Esophagus muscularis mucosa (tissue), 4 donors: ENCODE measurements at regions not wholly inside any gene's neighbourhood (a gene's known extent, or its start where the extent isn't known, plus 50 kb on each side); places are given as distances from the start of the nearest gene placed in this dataset.

ENCODE experiments used
- DNase-seq: peaks from one replicate; pipeline ENCODE4 v3.0.0-alpha.2; 2017; ENCODE audit errors: extremely low spot score
- H3K27ac ChIP-seq, 4 donors: fragments of 200-600 bp; sonication (generic); replicated peaks in 1 of 4; 1 replicate in 3 of 4; 2 replicates in 1 of 4; pipeline ENCODE4 v1.5.1; 2016 to 2019; ENCODE audit warnings: mild to moderate bottlenecking in 1 of 4
- H3K27me3 ChIP-seq, 4 donors: fragments of 200-600 bp; sonication (generic); one replicate each; pipeline versions ENCODE4 v1.5.1 to v1.6.0; 2016 to 2019
- H3K36me3 ChIP-seq, 4 donors: fragments of 200-600 bp; sonication (generic); one replicate each; pipeline ENCODE4 v1.5.1; 2016 to 2019
- H3K4me1 ChIP-seq, 4 donors: fragments of 200-600 bp; sonication (generic); one replicate each; pipeline ENCODE4 v1.5.1; 2016 to 2019
- H3K4me3 ChIP-seq, 4 donors: fragments of 200-600 bp; sonication (generic); 1 replicate in 2 of 4; 2 replicates in 2 of 4; pipeline ENCODE4 v1.5.1; 2016 to 2019; ENCODE audit warnings: mild to moderate bottlenecking in 4 of 4, moderate library complexity in 1 of 4
- H3K9me3 ChIP-seq, 4 donors: fragments of 200-600 bp; sonication (generic); 1 replicate in 3 of 4; 2 replicates in 1 of 4; pipeline ENCODE4 v1.5.1; 2016 to 2019
- EP300 ChIP-seq: sonication (generic); formaldehyde crosslinking; IDR thresholded peaks from one replicate; pipeline ENCODE4 v1.6.1; 2017; ENCODE audit warnings: antibody characterized with exemption
- POLR2A ChIP-seq: fragments of 450-650 bp; IDR thresholded peaks from one replicate; pipeline ENCODE4 v1.6.1; 2017; ENCODE audit warnings: antibody characterized with exemption, moderate library complexity, mild to moderate bottlenecking, low read depth
- POLR2AphosphoS5 ChIP-seq, 2 donors: sonication (generic); formaldehyde crosslinking; IDR thresholded peaks; one replicate each; pipeline ENCODE4 v1.6.1; 2017; ENCODE audit warnings: antibody characterized with exemption in 2 of 2
- WGBS: methylation state at CpG from one replicate; pipeline ENCODE4 v1.1.5; 2018; 5-methylcytosine and 5-hydroxymethylcytosine counted together
- intact Hi-C: fragments of 100-400 bp; cut with DNase I; formaldehyde crosslinking; loops from one replicate; pipeline ENCODE4 v1.15.1; 2023
- TF ChIP-seq, protein P1 (sequence below), 3 experiments: fragments of 200-600 bp in 2 of 3; fragments of 450-650 bp in 1 of 3; sonication (generic) in 2 of 3; IDR thresholded peaks; one replicate each; pipeline ENCODE4 v1.5.1; 2017 to 2019; ENCODE audit warnings: antibody characterized with exemption in 3 of 3, mild to moderate bottlenecking in 2 of 3, moderate library complexity in 1 of 3

DNA sequence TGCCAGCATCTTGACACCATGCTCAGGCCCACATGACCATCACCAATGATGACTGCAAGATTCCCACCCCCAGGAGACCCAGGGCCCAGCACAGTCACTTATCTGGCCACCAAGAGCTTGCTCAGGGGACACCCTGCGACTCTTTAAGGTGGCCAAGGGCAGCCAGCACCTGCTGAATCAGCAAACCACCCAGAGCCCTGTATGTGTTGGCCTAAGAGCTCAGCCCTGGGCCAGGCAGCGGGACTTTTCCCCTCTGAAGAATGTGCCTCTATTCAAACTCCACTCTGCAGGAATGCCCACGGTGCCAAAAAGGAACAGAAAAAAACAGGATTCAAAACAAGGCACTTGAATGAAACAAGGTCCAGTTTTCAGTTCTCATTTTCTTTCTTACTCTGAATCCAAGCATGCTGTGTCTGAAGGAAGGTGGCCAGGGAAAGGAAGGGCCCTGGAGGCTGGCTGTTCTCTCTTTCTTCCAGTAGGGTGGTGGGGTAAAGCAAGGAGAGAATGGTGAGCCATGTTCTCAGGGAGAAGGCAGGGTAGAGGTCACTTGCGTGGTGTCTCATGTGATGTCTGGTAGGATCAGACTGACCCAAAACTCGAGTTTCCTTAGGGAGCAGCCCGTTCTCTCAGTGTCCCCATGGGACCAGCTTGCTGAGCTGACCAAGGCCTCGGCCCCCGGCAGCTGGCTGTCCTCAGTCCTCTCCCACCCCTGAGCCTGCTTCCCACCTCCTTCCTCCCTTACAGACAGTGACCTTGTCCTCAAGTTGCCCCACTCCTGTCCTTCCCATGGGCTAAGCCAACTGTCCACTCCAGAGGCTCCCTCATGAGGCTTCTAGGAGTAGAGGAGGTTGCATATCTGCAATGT lies 150.0 kb downstream of the RNF152 start:
- Histone ChIP-seq H3K27me3 (no peaks in the 10 kb centered on the region), H3K4me1 (peaks cover 0 to 8% (median 2%) of the 10 kb centered on the region in 4 donors), H3K36me3 (no peaks in the 10 kb centered on the region), H3K4me3 (no peak overlapping the region), H3K9me3 (no peaks in the 10 kb centered on the region), H3K27ac (peak overlapping the region; percentile 41 to 54 (median 46))
- 76% methylated on average over 8 of the region's 8 CpGs for WGBS
- TF ChIP-seq EP300 (no peak), POLR2AphosphoS5 (IDR thresholded peaks at IDR 0.05) (peak in 1 of 2 donors; percentile 28)
- intact Hi-C loops, result no loop called here
- no peak for DNase-seq

DNA sequence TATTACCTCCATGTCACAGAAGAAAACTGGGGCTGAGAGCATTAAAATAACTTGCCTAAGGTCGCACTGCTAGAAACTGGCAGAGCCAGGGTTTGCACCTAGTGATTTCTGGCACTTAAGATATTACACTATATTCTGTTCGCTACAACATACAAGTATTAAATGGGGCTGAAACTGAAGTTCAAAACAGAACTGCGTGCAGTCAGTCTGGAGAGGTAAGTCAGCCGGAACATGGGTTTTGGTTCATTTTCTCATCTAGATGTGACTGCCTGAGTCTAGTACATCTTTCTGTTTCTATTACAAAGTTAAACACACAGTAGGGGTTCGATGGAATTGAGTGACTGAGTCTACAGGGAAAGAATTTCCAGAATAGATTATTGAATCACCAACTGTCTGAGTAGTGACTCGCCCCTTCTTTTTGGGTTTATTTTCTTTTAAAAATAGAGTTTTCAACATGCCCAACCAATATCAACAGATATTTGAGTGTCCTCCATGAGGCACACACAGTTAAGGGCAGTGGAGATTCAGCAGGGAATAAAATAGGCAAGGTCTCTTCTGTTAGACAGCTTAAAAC lies 150.8 kb downstream of the RNF152 start:
- no peak for DNase-seq
- H3K4me3 ChIP-seq, result no peak overlapping the region
- TF ChIP-seq EP300 (no peak), POLR2AphosphoS5 (IDR thresholded peaks at IDR 0.05) (no peak)
- TF ChIP-seq, protein P1, sequence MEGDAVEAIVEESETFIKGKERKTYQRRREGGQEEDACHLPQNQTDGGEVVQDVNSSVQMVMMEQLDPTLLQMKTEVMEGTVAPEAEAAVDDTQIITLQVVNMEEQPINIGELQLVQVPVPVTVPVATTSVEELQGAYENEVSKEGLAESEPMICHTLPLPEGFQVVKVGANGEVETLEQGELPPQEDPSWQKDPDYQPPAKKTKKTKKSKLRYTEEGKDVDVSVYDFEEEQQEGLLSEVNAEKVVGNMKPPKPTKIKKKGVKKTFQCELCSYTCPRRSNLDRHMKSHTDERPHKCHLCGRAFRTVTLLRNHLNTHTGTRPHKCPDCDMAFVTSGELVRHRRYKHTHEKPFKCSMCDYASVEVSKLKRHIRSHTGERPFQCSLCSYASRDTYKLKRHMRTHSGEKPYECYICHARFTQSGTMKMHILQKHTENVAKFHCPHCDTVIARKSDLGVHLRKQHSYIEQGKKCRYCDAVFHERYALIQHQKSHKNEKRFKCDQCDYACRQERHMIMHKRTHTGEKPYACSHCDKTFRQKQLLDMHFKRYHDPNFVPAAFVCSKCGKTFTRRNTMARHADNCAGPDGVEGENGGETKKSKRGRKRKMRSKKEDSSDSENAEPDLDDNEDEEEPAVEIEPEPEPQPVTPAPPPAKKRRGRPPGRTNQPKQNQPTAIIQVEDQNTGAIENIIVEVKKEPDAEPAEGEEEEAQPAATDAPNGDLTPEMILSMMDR (IDR thresholded peaks at IDR 0.05), result no peak
- WGBS, result 65% methylated on average over 6 of the region's 6 CpGs
- H3K27me3 ChIP-seq, result no peaks in the 10 kb centered on the region
- H3K4me1 ChIP-seq, result peaks cover 0 to 7% (median 2%) of the 10 kb centered on the region in 4 donors
- H3K27ac ChIP-seq, result peak overlapping the region; percentile 24 to 54 (median 43)
- no peaks in the 10 kb centered on the region for H3K36me3 ChIP-seq
- intact Hi-C loops, result no loop called here
- no peaks in the 10 kb centered on the region for H3K9me3 ChIP-seq

DNA sequence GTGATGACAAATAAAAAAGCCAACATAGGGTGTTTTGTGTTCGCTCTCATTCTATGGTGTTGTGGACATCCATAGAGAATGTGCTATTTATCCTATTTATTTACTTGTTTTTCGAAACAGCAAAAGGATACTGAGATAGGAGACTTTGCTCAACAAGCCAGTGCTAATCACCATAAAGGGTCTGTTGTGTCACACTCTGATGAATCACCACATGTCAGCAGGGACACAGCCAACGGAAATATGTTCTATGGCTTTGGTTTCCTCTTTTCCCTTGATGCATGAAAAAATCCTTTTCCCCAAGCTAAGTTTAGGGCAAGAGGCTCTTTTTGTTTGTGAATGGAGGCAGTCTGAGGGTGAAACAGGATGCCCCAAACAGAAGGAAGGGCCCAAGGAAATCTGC lies 154.3 kb downstream of the RNF152 start:
- no peaks in the 10 kb centered on the region for H3K27me3 ChIP-seq
- intact Hi-C loops, result no loop called here
- H3K4me3 ChIP-seq, result no peak overlapping the region
- TF ChIP-seq EP300 (no peak), POLR2AphosphoS5 (IDR thresholded peaks at IDR 0.05) (no peak), POLR2A (no peak)
- TF ChIP-seq, protein P1 (IDR thresholded peaks at IDR 0.05), result no peak
- no peaks in the 10 kb centered on the region for H3K36me3 ChIP-seq
- peak overlapping the region; percentile 44 to 59 (median 56) for H3K27ac ChIP-seq
- H3K4me1 ChIP-seq, result peaks cover 0 to 4% (median 0%) of the 10 kb centered on the region in 4 donors
- WGBS, result 76% methylated on average over 3 of the region's 3 CpGs
- no peaks in the 10 kb centered on the region for H3K9me3 ChIP-seq
- no peak for DNase-seq

DNA sequence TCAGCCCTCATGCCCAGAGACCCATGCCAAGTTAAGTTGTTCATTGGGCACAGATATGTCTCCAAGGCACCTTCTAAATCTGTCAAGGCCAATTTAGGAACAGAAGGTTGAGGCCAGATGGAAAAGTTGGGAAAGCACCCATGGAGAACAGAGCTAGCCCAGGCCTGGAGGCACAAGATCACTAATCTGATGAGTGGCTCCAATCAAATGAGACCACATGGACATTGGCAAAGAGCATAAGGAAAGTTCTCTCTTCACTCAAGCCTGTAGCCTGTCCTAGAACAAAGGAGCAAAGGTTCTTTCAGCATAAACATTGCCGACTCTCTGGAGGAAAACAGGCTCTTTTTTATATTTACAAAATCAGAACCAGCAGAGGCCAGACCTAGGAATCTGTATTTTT lies 154.8 kb downstream of the RNF152 start:
- H3K4me3 ChIP-seq, result no peak overlapping the region
- no peaks in the 10 kb centered on the region for H3K9me3 ChIP-seq
- TF ChIP-seq POLR2AphosphoS5 (IDR thresholded peaks at IDR 0.05) (peak in 1 of 2 donors; percentile 6), EP300 (no peak)
- DNase-seq, result no peak
- intact Hi-C loops, result no loop called here
- peaks cover 0 to 1% (median 0%) of the 10 kb centered on the region in 4 donors for H3K4me1 ChIP-seq
- no peaks in the 10 kb centered on the region for H3K27me3 ChIP-seq
- WGBS, result 77% methylated on average over 1 of the region's 1 CpG
- H3K36me3 ChIP-seq, result no peaks in the 10 kb centered on the region
- peak overlapping the region in 3 of 4 donors; percentile 1 to 40 (median 15) for H3K27ac ChIP-seq

DNA sequence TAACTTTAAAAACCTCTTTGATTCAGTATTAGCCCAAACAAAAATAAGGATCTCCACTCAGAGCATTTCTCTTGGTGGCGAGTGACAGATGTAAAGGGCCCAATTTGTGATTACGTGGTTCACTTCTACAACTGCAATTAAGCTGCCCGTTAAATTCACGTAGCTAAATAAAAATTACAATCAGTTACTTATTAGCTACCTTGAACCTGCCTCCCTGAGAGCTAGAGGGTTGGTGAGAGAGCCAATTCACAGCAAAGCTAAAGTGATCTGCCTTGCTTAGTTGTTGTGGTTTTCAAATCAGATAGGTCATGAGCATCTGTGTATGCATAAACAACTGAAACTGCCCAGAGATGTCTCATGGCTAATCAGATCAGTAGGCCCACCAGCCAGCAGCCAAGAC lies 156.7 kb downstream of the RNF152 start:
- H3K4me1 ChIP-seq, result peaks cover 0 to 9% (median 0%) of the 10 kb centered on the region in 4 donors
- no peaks in the 10 kb centered on the region for H3K36me3 ChIP-seq
- TF ChIP-seq POLR2AphosphoS5 (IDR thresholded peaks at IDR 0.05) (no peak), POLR2A (no peak), EP300 (no peak)
- TF ChIP-seq, protein P1 (IDR thresholded peaks at IDR 0.05), result no peak
- H3K4me3 ChIP-seq, result no peak overlapping the region
- H3K27ac ChIP-seq, result peak overlapping the region in 2 of 4 donors; percentile 18 to 29
- no peaks in the 10 kb centered on the region for H3K9me3 ChIP-seq
- WGBS, result 86% methylated on average over 4 of the region's 4 CpGs
- DNase-seq, result no peak
- intact Hi-C loops, result no loop called here
- no peaks in the 10 kb centered on the region for H3K27me3 ChIP-seq
